GM12874 (cell line): ENCODE measurements at regions not wholly inside any gene's neighbourhood (a gene's known extent, or its start where the extent isn't known, plus 50 kb on each side); places are given as distances from the start of the nearest gene placed in this dataset.

Source experiments
- CTCF ChIP-seq: IDR thresholded peaks from 2 replicates; pipeline ENCODE4 v1.5.1; 2011; ENCODE audit warnings: low read depth, mild to moderate bottlenecking, control low read depth, low read length, moderate library complexity; ENCODE audit not compliant: insufficient read depth

- TF ChIP-seq CTCF, result no peak
Observed at GRCh38 chr19:32255536-32256295, 89.7 kb upstream of the ZNF507 start.

GRCh38 chr19:32256341-32256975 lies 89.0 kb upstream of the ZNF507 start:
- no peak for TF ChIP-seq CTCF

- TF ChIP-seq CTCF, result no peak
Observed at GRCh38 chr19:32257326-32258073, 87.9 kb upstream of the ZNF507 start.

- no peak for TF ChIP-seq CTCF
Observed at GRCh38 chr19:32258167-32258566, 87.2 kb upstream of the ZNF507 start.

GRCh38 chr19:32264568-32264967 lies 80.8 kb upstream of the ZNF507 start:
- TF ChIP-seq CTCF, result no peak

GRCh38 chr19:32265995-32266394 lies 79.4 kb upstream of the ZNF507 start:
- TF ChIP-seq CTCF, result no peak

- TF ChIP-seq CTCF, result no peak
Observed at GRCh38 chr19:32266460-32266859, 79.0 kb upstream of the ZNF507 start.
